ENCODE measurements at regions not wholly inside any gene's neighbourhood (a gene's known extent, or its start where the extent isn't known, plus 50 kb on each side); places are given as distances from the start of the nearest gene placed in this dataset.

- H3K9ac ChIP-seq (ENCODE audit: control insufficient read depth, extremely low read depth, insufficient read depth, low read length), result no peak overlapping the region
- H3K4me2 ChIP-seq (ENCODE audit: control insufficient read depth, extremely low read depth, insufficient read depth, low read depth, low read length), result no peak overlapping the region
- TF ChIP-seq CTCF (optimal IDR thresholded peaks at IDR 0.05 in 1 of 3, IDR thresholded peaks at IDR 0.05 in 1 of 3, conservative IDR thresholded peaks at IDR 0.05 in 1 of 3; ENCODE audit: extremely low read depth in 1 of 3, insufficient read depth in 2 of 3, low read length in 3 of 3) (no peak), EZH2 (IDR thresholded peaks at IDR 0.05; ENCODE audit: low read length) (no peak)
- no peaks in the 10 kb centered on the region for H3K27me3 ChIP-seq (ENCODE audit: control insufficient read depth, extremely low read depth, insufficient read depth, low read length)
- H3K4me1 ChIP-seq (ENCODE audit: control insufficient read depth, extremely low read depth, insufficient read depth, low read length), result no peaks in the 10 kb centered on the region
- H3K27ac ChIP-seq (ENCODE audit: control insufficient read depth, insufficient read depth, low read length), result no peak overlapping the region
- H3K79me2 ChIP-seq (ENCODE audit: control insufficient read depth, insufficient read depth, low read length), result no peaks in the 10 kb centered on the region
- H3K36me3 ChIP-seq (ENCODE audit: control insufficient read depth in 2 of 2, extremely low read depth in 1 of 2, insufficient read depth in 2 of 2, low read length in 2 of 2), result no peaks in the 10 kb centered on the region
- H3K9me1 ChIP-seq (ENCODE audit: control insufficient read depth, extremely low read depth, insufficient read depth, low read length), result no peaks in the 10 kb centered on the region
- DNase-seq (ENCODE audit: low read depth, low spot score), result no peak
- no peak overlapping the region for H3K4me3 ChIP-seq (ENCODE audit: control insufficient read depth in 2 of 3, extremely low read depth in 1 of 3, insufficient read depth in 2 of 3, low read depth in 1 of 3, low read length in 3 of 3)
- no peaks in the 10 kb centered on the region for H4K20me1 ChIP-seq (ENCODE audit: control insufficient read depth, extremely low read depth, insufficient read depth, low read length)
- no peak for FAIRE-seq
- no peak overlapping the region for H2AFZ ChIP-seq (ENCODE audit: control insufficient read depth, low read length)
- no peaks in the 10 kb centered on the region for H3K9me3 ChIP-seq (ENCODE audit: control insufficient read depth, low read depth, low read length)
- dilution Hi-C loops (cut with MboI; ENCODE audit: extremely low pct_ligation_motif_present, low sequenced_read_pairs), result no loop called here
These were observed 480.1 kb upstream of the SMARCA2 start for GRCh38 chr9:1535051-1535450.

DNA sequence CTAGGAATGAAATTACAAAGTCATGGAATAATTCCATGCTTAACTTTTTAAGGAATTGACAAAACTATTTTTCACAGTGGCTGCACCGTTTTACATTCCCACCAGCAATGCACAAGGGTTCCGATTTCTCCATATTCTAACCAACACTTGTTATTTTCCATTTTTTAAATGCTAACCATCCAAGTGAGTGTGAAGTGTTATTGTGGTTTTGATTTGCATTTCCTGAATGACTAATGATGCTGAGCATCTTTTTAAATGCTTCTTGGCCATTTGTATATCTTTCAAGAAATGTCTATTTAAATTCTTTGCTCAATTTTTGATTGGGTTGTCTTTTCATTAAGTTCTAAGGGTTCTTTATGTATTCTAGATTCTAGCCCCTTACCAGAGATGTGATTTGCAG is 479.5 kb upstream of the SMARCA2 start:
- Histone ChIP-seq H3K36me3 (ENCODE audit: control insufficient read depth in 2 of 2, extremely low read depth in 1 of 2, insufficient read depth in 2 of 2, low read length in 2 of 2) (no peaks in the 10 kb centered on the region), H3K79me2 (ENCODE audit: control insufficient read depth, insufficient read depth, low read length) (no peaks in the 10 kb centered on the region), H3K27me3 (ENCODE audit: control insufficient read depth, extremely low read depth, insufficient read depth, low read length) (no peaks in the 10 kb centered on the region), H3K4me3 (ENCODE audit: control insufficient read depth in 2 of 3, extremely low read depth in 1 of 3, insufficient read depth in 2 of 3, low read depth in 1 of 3, low read length in 3 of 3) (no peak overlapping the region), H3K4me1 (ENCODE audit: control insufficient read depth, extremely low read depth, insufficient read depth, low read length) (no peaks in the 10 kb centered on the region), H3K9me1 (ENCODE audit: control insufficient read depth, extremely low read depth, insufficient read depth, low read length) (no peaks in the 10 kb centered on the region), H3K9ac (ENCODE audit: control insufficient read depth, extremely low read depth, insufficient read depth, low read length) (no peak overlapping the region), H4K20me1 (ENCODE audit: control insufficient read depth, extremely low read depth, insufficient read depth, low read length) (no peaks in the 10 kb centered on the region), H3K4me2 (ENCODE audit: control insufficient read depth, extremely low read depth, insufficient read depth, low read depth, low read length) (no peak overlapping the region), H2AFZ (ENCODE audit: control insufficient read depth, low read length) (no peak overlapping the region), H3K9me3 (ENCODE audit: control insufficient read depth, low read depth, low read length) (no peaks in the 10 kb centered on the region), H3K27ac (ENCODE audit: control insufficient read depth, insufficient read depth, low read length) (no peak overlapping the region)
- FAIRE-seq (no peak), DNase-seq (ENCODE audit: low read depth, low spot score) (no peak)
- no peak for TF ChIP-seq CTCF (optimal IDR thresholded peaks at IDR 0.05 in 1 of 3, IDR thresholded peaks at IDR 0.05 in 1 of 3, conservative IDR thresholded peaks at IDR 0.05 in 1 of 3; ENCODE audit: extremely low read depth in 1 of 3, insufficient read depth in 2 of 3, low read length in 3 of 3)
- no peak for TF ChIP-seq EZH2 (IDR thresholded peaks at IDR 0.05; ENCODE audit: low read length)
- dilution Hi-C loops (cut with MboI; ENCODE audit: extremely low pct_ligation_motif_present, low sequenced_read_pairs), result no loop called here
